Adrenal gland (tissue), 9 donors: ENCODE measurements at regions not wholly inside any gene's neighbourhood (a gene's known extent, or its start where the extent isn't known, plus 50 kb on each side); places are given as distances from the start of the nearest gene placed in this dataset.
"Not testable (repeated sequence)": the region's sequence is repeated elsewhere in the genome, so short reads cannot be mapped to it uniquely, and the experiment has no call there.

Experiments
- DNase-seq, 7 donors: peaks; one replicate each; pipeline ENCODE4 v3.0.0-alpha.2; 2019 to 2020
- H3K27ac ChIP-seq, 5 donors: fragments of 200-600 bp; sonication (generic) in 4 of 5; 1 replicate in 3 of 5; 2 replicates in 2 of 5; pipeline versions ENCODE4 v1.5.1 to v1.8.0; 2016 to 2020; ENCODE audit warnings: mild to moderate bottlenecking in 1 of 5
- H3K27me3 ChIP-seq: fragments of 200-600 bp; 2 replicates; pipeline ENCODE4 v1.8.0; 2021
- H3K36me3 ChIP-seq, 2 donors: fragments of 200-600 bp; replicated peaks in 1 of 2; 1 replicate in 1 of 2; 2 replicates in 1 of 2; pipeline versions ENCODE4 v1.5.1 to v1.8.0; 2018 to 2022
- H3K4me1 ChIP-seq, 2 donors: fragments of 200-600 bp; replicated peaks in 1 of 2; 1 replicate in 1 of 2; 2 replicates in 1 of 2; pipeline versions ENCODE4 v1.5.1 to v1.8.0; 2018 to 2021
- H3K4me3 ChIP-seq, 4 donors: fragments of 200-600 bp; sonication (generic) in 3 of 4; one replicate each; pipeline ENCODE4 v1.5.1; 2016 to 2018
- H3K9me3 ChIP-seq, 3 donors: fragments of 200-600 bp; sonication (generic) in 1 of 3; replicated peaks in 1 of 3; 1 replicate in 2 of 3; 2 replicates in 1 of 3; pipeline versions ENCODE4 v1.5.1 to v1.8.0; 2016 to 2021
- POLR2A ChIP-seq, 2 donors: fragments of 450-650 bp; IDR thresholded peaks; one replicate each; pipeline ENCODE4 v1.6.1; 2017; ENCODE audit warnings: antibody characterized with exemption in 2 of 2, mild to moderate bottlenecking in 2 of 2, moderate library complexity in 1 of 2
- WGBS, 4 donors: extraction: QIAGEN DNeasy Blood & Tissue Kit in 2 of 4; methylation state at CpG; one replicate each; pipeline versions ENCODE4 v1.1.5 to v1.1.7; 2013 to 2017; 5-methylcytosine and 5-hydroxymethylcytosine counted together
- intact Hi-C, 2 donors: fragments of 100-400 bp; cut with DNase I; formaldehyde crosslinking; loops; one replicate each; pipeline versions ENCODE4 v1.14.1 to v1.15.0; 2022 to 2023
- TF ChIP-seq, protein P1 (sequence below), 6 experiments: fragments of 450-650 bp in 4 of 6; fragments of 200-600 bp in 2 of 6; sonication (generic) in 1 of 6; IDR thresholded peaks; 1 replicate in 5 of 6; 2 replicates in 1 of 6; pipeline versions ENCODE4 v1.5.1 to v1.8.0; 2016 to 2021; ENCODE audit warnings: antibody characterized with exemption in 6 of 6, mild to moderate bottlenecking in 2 of 6, moderate library complexity in 1 of 6
- donor health status: healthy with polysubstance abuse.
- donor health status: Bipolar disorder and iron deficiency.
- donor health status: DM: yes; HTN: yes; CAD: no.
- donor health status: DM: no; HTN: no; CAD: no.
- donor health status: DM: no; HTN: no; CAD: no.

DNA sequence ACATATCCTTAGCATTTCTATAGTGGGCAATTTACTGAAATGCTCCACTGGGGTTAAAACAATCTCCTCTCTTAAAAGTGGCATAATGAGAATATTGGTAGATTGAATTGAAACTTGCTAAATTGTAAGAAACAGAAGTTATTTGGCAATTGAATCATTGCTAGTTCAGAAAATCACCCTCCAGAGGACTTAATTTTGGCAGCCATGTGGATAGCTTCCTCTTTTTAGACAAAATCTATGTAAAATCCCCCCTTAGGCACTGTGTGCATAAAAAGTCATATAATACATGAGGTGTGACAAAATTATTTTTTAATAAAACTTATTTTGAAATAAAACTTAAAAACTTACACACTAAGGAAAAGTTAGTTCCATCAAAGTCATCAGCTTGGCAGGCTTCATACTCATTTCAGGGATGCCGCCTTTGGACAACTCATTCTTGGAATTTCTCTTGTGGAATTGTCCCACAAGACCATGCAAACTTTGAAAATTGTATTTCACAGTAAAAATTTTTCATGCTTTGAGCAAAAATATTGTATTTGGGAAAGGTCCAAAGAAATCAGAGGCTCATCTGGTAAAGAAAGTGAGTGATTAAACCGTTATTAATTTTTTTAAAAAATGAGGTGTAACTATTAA lies 473.0 kb downstream of the BCKDHB start:
- no peak for TF ChIP-seq POLR2A (IDR thresholded peaks at IDR 0.05)
- TF ChIP-seq, protein P1, sequence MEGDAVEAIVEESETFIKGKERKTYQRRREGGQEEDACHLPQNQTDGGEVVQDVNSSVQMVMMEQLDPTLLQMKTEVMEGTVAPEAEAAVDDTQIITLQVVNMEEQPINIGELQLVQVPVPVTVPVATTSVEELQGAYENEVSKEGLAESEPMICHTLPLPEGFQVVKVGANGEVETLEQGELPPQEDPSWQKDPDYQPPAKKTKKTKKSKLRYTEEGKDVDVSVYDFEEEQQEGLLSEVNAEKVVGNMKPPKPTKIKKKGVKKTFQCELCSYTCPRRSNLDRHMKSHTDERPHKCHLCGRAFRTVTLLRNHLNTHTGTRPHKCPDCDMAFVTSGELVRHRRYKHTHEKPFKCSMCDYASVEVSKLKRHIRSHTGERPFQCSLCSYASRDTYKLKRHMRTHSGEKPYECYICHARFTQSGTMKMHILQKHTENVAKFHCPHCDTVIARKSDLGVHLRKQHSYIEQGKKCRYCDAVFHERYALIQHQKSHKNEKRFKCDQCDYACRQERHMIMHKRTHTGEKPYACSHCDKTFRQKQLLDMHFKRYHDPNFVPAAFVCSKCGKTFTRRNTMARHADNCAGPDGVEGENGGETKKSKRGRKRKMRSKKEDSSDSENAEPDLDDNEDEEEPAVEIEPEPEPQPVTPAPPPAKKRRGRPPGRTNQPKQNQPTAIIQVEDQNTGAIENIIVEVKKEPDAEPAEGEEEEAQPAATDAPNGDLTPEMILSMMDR (IDR thresholded peaks at IDR 0.05): no peak
- H3K27me3 ChIP-seq: no peaks in the 10 kb centered on the region
- no peaks in the 10 kb centered on the region for H3K4me1 ChIP-seq
- intact Hi-C loops: no loop called here
- no peak overlapping the region for H3K27ac ChIP-seq
- no peak for DNase-seq
- H3K4me3 ChIP-seq: no peak overlapping the region
- WGBS, 4 donors: 66 to 76% (median 69%) methylated on average over 2 of the region's 2 CpGs
- H3K36me3 ChIP-seq: no peaks in the 10 kb centered on the region
- H3K9me3 ChIP-seq: no peaks in the 10 kb centered on the region

DNA sequence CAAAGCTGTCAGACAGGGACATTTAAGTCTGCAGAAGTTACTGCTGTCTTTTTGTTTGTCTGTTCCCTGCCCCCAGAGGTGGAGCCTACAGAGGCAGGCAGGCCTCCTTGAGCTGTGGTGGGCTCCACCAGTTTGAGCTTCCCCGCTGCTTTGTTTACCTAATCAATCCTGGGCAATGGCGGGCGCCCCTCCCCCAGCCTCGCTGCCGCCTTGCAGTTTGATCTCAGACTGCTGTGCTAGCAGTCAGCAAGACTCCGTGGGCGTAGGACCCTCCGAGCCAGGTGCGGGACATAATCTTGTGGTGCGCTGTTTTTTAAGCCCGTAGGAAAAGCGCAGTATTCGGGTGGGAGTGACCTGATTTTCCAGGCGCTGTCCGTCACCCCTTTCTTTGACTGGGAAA lies 466.8 kb downstream of the BCKDHB start:
- intact Hi-C loops: not testable (repeated sequence)
- 63 to 80% (median 72%) methylated on average over 12 to 15 of the region's 15 CpGs for WGBS, 4 donors

DNA sequence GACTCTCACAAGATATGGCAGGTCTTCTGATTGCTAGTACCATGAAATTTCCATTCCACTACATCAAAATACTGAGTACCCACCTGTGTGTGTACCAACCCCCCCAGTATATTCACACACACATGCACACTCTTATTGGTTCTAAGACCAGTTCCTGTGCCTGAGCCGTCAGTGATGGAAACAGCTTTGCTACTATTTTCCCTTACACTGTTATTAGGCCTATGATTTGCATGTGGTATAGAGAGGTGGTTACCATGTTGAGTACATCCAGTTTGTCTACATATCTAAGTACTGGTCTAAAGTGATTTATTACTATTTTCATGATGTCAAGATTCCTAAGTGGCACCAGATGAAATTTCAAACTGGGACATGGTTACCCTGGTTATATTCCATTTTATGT lies 459.9 kb downstream of the BCKDHB start:
- Histone ChIP-seq H3K36me3 (no peaks in the 10 kb centered on the region), H3K27ac (no peak overlapping the region), H3K9me3 (no peaks in the 10 kb centered on the region), H3K4me3 (no peak overlapping the region), H3K4me1 (no peaks in the 10 kb centered on the region), H3K27me3 (no peaks in the 10 kb centered on the region)
- no peak for DNase-seq
- 65 to 92% (median 84%) methylated on average over 1 of the region's 1 CpG for WGBS, 4 donors
- TF ChIP-seq POLR2A (IDR thresholded peaks at IDR 0.05): no peak
- TF ChIP-seq, protein P1 (IDR thresholded peaks at IDR 0.05): no peak
- intact Hi-C loops: no loop called here

More for the DNA sequence above, 466.8 kb downstream of the BCKDHB start:
- H3K4me1 ChIP-seq, H3K27me3 ChIP-seq, H3K9me3 ChIP-seq, H3K4me3 ChIP-seq, DNase-seq, H3K27ac ChIP-seq, H3K36me3 ChIP-seq: not testable (repeated sequence)

DNA sequence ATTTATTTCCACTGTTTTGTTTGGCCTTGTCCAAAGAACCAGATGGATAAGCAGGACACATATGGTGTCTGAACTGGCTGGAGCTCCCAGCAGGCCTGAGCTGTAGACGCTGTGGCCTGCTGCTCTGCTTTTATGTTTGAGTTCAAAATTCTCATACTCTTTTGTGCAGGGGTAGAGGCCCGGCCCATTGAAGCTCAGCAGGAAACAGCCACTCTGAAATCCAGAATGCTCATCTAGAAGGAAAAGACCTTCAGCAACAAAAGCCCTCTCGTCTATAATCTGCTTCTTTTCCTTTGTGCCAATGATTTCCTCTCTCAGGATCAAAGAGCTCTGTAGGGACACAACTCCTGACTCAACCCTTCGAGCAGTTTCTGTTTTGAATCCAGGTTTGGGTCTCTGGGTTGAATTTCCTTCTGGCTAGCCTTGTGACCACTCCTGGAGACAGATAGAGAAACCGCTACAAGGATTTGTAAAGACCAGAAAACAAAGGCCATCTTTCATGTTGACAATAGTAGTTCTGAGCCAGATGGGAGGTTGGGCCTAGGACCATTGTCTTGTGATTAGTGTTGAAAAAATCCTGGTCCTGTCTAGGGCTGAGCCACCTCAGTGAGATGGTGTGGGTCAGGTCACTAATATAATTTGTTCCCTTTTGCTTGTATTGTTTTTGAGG lies 446.7 kb downstream of the BCKDHB start:
- Histone ChIP-seq H3K36me3 (no peaks in the 10 kb centered on the region), H3K27me3 (no peaks in the 10 kb centered on the region), H3K27ac (no peak overlapping the region), H3K4me3 (no peak overlapping the region), H3K4me1 (no peaks in the 10 kb centered on the region), H3K9me3 (no peaks in the 10 kb centered on the region)
- TF ChIP-seq, protein P1 (IDR thresholded peaks at IDR 0.05): no peak
- no peak for TF ChIP-seq POLR2A (IDR thresholded peaks at IDR 0.05)
- DNase-seq: no peak
- WGBS, 4 donors: 47 to 69% (median 64%) methylated on average over 5 of the region's 5 CpGs
- intact Hi-C loops: no loop called here

DNA sequence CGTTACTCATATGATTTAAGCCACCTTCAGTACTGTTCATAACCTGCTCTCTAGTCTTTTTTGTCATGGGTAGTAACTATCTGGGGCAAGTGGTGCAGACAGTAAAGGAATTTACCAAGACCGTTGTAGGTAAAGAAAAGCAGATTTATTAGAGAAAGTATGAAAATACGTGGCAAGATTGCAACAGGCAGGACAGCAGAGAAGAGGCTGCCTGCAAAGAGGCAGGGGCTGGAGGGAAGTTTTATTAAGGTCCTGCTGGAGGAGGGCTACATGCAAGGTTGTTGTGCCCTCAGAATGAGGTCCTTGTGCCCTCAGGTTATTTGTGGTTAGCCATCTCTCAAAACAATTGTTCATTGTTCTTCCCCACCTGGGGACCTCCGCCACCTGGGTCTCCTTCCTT lies 444.3 kb downstream of the BCKDHB start:
- no peak for DNase-seq
- Histone ChIP-seq H3K27ac (no peak overlapping the region), H3K36me3 (no peaks in the 10 kb centered on the region), H3K4me1 (no peaks in the 10 kb centered on the region), H3K27me3 (no peaks in the 10 kb centered on the region), H3K4me3 (no peak overlapping the region), H3K9me3 (no peaks in the 10 kb centered on the region)
- WGBS, 4 donors: 78 to 91% (median 84%) methylated on average over 4 of the region's 4 CpGs
- intact Hi-C loops: no loop called here
- TF ChIP-seq, protein P1 (IDR thresholded peaks at IDR 0.05): no peak
- TF ChIP-seq POLR2A (IDR thresholded peaks at IDR 0.05): no peak
